ENCODE measurements at regions not wholly inside any gene's neighbourhood (a gene's known extent, or its start where the extent isn't known, plus 50 kb on each side); places are given as distances from the start of the nearest gene placed in this dataset.
"Not testable (repeated sequence)": the region's sequence is repeated elsewhere in the genome, so short reads cannot be mapped to it uniquely, and the experiment has no call there.

DNA sequence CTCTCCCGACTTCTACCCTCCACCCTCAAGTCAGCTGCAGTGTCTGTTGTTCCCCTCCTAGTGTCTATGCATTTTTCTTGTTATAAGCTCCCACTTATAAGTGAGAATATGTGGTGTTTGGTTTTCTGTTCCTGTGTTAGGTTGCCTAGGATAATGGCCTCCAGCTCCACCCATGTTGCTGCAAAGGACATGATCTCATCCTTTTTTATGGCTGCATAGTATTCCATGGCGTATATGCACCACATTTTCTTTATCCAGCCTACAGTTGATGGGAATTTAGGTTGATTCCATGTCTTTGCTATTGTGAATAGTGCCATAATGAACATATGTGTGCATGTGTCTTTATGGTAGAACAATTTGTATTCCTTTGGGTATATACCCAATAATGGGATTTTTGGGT lies 80.7 kb downstream of the SPTSSA start:
- H3K4me3 ChIP-seq (ENCODE audit: low read depth, low read length); H3K36me3 ChIP-seq; DNase-seq; H3K27me3 ChIP-seq (ENCODE audit: insufficient read depth, low read depth, severe bottlenecking); H3K9me3 ChIP-seq (ENCODE audit: severe bottlenecking); H3K27ac ChIP-seq: not testable (repeated sequence)

DNA sequence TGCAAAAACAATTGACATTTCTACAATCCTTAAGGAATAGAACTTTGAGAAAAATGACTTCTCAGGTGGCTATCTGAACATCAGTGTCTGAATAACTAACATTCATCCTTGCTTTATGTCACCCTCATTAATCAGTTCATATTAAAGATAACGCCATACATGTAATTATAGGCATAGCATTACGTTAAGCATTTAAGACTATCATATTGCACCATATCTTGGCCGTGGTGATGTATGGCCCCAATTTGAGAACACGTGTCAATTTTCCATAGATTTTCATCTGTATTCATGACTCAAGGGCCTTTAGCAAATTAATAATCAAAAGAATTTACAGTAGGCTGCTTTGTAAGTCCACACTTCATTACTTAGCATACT lies 81.6 kb downstream of the SPTSSA start:
- Histone ChIP-seq H3K27me3 (ENCODE audit: insufficient read depth, low read depth, severe bottlenecking) (no peaks in the 10 kb centered on the region), H3K4me3 (ENCODE audit: low read depth, low read length) (no peak overlapping the region), H3K27ac (no peak overlapping the region), H3K36me3 (no peaks in the 10 kb centered on the region), H3K9me3 (ENCODE audit: severe bottlenecking) (no peaks in the 10 kb centered on the region)
- no peak for TF ChIP-seq CTCF (IDR thresholded peaks at IDR 0.05; ENCODE audit: low read depth, low read length)
- no peak for DNase-seq

- H3K27ac ChIP-seq = no peak overlapping the region
- no peak for TF ChIP-seq CTCF (IDR thresholded peaks at IDR 0.05; ENCODE audit: low read depth, low read length)
- H3K27me3 ChIP-seq (ENCODE audit: insufficient read depth, low read depth, severe bottlenecking) = no peaks in the 10 kb centered on the region
- H3K9me3 ChIP-seq (ENCODE audit: severe bottlenecking) = no peaks in the 10 kb centered on the region
- no peak overlapping the region for H3K4me3 ChIP-seq (ENCODE audit: low read depth, low read length)
- DNase-seq = no peak
- H3K36me3 ChIP-seq = no peaks in the 10 kb centered on the region
These were observed 82.1 kb downstream of the SPTSSA start for GRCh38 chr14:34379816-34380470.

- Histone ChIP-seq H3K27ac (no peak overlapping the region), H3K36me3 (no peaks in the 10 kb centered on the region), H3K4me3 (ENCODE audit: low read depth, low read length) (no peak overlapping the region), H3K27me3 (ENCODE audit: insufficient read depth, low read depth, severe bottlenecking) (no peaks in the 10 kb centered on the region), H3K9me3 (ENCODE audit: severe bottlenecking) (no peaks in the 10 kb centered on the region)
- no peak for TF ChIP-seq CTCF (IDR thresholded peaks at IDR 0.05; ENCODE audit: low read depth, low read length)
- DNase-seq = no peak
These were observed 85.3 kb downstream of the SPTSSA start for GRCh38 chr14:34376649-34377267.

DNA sequence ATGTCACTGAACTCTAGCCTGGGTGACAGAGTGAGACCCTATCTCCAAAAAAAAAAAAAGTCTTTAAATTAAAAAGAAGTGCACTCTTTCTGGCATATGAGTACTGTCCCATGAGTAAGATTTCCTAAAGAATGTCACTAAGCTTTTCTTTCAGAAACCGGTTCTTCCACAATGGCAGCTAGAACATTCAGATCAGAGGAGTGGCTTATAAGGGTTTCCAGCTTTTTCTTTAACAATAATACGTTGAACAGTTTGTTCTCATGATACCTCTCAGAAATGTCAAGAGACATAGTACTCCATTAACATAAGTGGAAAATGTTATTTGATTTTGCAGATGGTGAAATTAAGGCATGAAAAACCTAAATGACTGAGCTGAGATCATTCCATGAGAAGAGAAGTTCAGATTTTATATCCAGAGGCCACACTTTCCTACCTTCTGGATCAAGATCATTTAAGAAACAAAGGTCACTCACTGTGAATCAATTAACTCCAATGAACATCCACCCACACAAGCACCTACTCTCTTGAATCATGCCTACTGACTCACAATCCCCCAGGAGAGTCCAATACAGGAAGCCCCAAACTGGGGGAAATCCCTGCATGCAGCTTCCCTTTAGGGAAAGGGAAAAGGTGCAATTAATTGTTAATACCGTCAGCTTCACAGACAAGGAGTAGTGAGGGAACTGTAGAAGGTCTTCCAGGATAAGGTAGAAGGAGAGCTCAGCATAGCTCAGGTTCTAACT lies 86.9 kb downstream of the SPTSSA start:
- no peak overlapping the region for H3K4me3 ChIP-seq (ENCODE audit: low read depth, low read length)
- H3K36me3 ChIP-seq = no peaks in the 10 kb centered on the region
- no peaks in the 10 kb centered on the region for H3K9me3 ChIP-seq (ENCODE audit: severe bottlenecking)
- DNase-seq = no peak
- TF ChIP-seq CTCF (IDR thresholded peaks at IDR 0.05; ENCODE audit: low read depth, low read length) = no peak
- no peak overlapping the region for H3K27ac ChIP-seq
- no peaks in the 10 kb centered on the region for H3K27me3 ChIP-seq (ENCODE audit: insufficient read depth, low read depth, severe bottlenecking)

DNA sequence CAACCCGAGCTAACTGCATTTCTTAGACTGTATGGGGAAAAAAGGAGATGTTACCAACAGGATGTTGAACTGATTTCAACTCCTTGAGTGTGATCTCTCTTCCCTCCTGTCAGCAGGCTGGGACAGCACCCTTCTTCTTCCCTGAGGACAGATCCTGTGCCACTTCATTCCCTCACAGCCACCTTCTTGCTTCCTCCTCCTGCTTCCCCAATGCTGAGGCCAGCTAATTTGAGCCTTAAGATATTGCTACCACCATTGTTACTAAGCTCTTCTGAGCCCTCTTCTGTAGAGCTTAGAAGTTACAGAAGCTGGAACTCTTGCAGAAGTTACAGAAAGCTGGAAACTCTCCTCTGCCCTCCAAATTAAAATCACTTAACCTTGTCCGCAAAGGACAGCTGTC lies 88.8 kb downstream of the SPTSSA start:
- no peak for DNase-seq
- H3K36me3 ChIP-seq = no peaks in the 10 kb centered on the region
- no peaks in the 10 kb centered on the region for H3K27me3 ChIP-seq (ENCODE audit: insufficient read depth, low read depth, severe bottlenecking)
- no peak overlapping the region for H3K4me3 ChIP-seq (ENCODE audit: low read depth, low read length)
- H3K9me3 ChIP-seq (ENCODE audit: severe bottlenecking) = no peaks in the 10 kb centered on the region
- H3K27ac ChIP-seq = no peak overlapping the region
- TF ChIP-seq CTCF (IDR thresholded peaks at IDR 0.05; ENCODE audit: low read depth, low read length) = no peak
